ENCODE measurements at regions not wholly inside any gene's neighbourhood (a gene's known extent, or its start where the extent isn't known, plus 50 kb on each side); places are given as distances from the start of the nearest gene placed in this dataset.

GRCh38 chr4:129598582-129598981 is 502.6 kb downstream of the C4orf33 start:
- TF ChIP-seq CTCF (IDR thresholded peaks at IDR 0.05) (no peak), ZFX (IDR thresholded peaks at IDR 0.05; ENCODE audit: borderline replicate concordance) (no peak)
